HUES6 (cell line): ENCODE measurements at regions not wholly inside any gene's neighbourhood (a gene's known extent, or its start where the extent isn't known, plus 50 kb on each side); places are given as distances from the start of the nearest gene placed in this dataset.

Experiments
- H3K27ac ChIP-seq: 2 replicates; pipeline ENCODE4 v1.7.0; 2013; ENCODE audit warnings: low read depth, mild to moderate bottlenecking, low read length, inconsistent platforms
- H3K27me3 ChIP-seq: 2 replicates; pipeline ENCODE4 v1.6.1; 2013; ENCODE audit warnings: low read length; ENCODE audit not compliant: control insufficient read depth, insufficient read depth
- H3K36me3 ChIP-seq: 2 replicates; pipeline ENCODE4 v1.6.1; 2013; ENCODE audit warnings: low read length; ENCODE audit not compliant: control insufficient read depth, insufficient read depth
- H3K4me1 ChIP-seq: 2 replicates; pipeline ENCODE4 v1.6.1; 2013; ENCODE audit warnings: low read length; ENCODE audit not compliant: control insufficient read depth, insufficient read depth
- H3K4me3 ChIP-seq: 2 replicates; pipeline ENCODE4 v1.5.1; 2013; ENCODE audit warnings: low read depth, low read length
- H3K9ac ChIP-seq: one replicate; pipeline ENCODE4 v1.6.1; 2013; ENCODE audit warnings: mild to moderate bottlenecking, low read length
- H3K9me3 ChIP-seq: 2 replicates; pipeline ENCODE4 v1.6.1; 2013; ENCODE audit warnings: low read depth, low read length; ENCODE audit not compliant: control insufficient read depth, insufficient read depth

DNA sequence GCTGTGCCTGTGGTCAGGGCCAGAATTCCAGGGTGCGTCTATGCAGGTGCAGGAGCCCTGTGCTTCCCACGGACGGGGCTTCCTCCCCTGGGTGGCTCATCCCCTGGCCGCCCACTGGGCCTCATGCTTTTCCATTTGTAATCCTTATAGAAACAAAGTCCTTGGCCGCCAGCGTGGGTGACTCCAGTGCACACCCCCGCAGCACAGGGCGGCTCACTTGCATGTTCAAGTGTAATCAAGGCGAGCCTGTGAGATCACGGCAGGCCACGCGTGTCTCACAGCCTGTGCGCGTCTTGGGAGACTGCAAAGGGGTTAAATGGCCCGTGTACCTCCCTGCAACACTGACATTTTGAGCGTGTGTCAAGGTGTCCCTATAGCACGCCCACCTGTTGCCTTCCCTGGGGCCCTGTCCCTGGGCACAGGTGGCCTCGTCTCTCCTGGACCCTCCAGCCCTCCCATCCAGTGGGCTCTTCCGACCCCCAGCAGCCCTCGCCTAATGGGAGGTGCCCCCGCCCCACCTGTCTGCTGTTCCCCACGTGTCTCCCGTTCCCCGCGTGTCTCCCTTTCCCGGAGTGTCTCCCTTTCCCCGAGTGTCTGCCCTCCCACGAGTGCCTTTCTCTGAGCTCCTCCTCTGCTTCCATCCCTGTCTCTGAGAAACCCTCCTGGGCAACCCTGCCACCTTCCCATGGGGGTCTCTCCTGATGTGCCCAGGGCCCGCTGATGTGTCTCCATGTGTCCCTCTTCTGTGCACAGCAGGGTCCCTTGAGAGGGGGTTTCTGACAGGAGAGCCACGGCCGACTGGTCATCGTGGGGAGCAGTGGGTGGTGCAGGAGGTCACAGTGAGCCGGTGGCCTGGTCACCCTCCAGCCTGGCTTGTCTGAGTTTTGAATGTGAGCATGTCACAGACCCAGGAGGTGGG lies 1215.3 kb downstream of the BRD1 start:
- no peaks in the 10 kb centered on the region for H3K4me1 ChIP-seq
- no peak overlapping the region for H3K9ac ChIP-seq
- no peak overlapping the region for H3K27ac ChIP-seq
- peaks cover 2% of the 10 kb centered on the region; the same call in 1 of the 2 replicates for H3K9me3 ChIP-seq
- H3K4me3 ChIP-seq: no peak overlapping the region
- no peaks in the 10 kb centered on the region for H3K36me3 ChIP-seq
- no peaks in the 10 kb centered on the region for H3K27me3 ChIP-seq

DNA sequence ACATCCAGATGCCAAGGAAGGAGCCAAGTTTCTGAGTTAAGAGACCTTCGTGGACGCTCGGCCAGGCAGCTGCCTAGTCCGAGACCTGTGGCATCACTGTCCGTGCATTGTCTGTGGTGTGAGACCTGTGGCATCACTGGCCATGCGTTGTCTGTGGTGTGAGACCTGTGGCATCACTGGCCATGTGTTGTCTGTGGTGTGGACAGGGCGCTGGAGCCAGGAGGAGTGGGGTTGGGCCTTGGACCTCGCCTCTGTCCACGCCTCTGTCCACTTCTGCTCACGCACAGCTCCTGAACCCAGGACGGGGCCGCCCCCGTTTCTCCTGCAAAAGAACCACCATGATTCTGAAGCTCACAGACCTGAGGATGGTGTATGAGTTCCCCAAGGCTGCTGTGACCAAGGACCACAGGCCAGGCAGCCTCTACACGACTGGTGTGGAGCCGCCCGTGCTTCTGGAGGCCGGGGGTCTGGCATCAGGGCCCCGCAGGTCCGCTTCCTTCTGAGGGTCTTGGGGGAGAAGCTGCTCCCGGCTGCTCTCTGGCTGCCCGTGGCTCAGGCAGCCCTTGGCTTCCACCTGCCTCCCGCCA lies 1218.3 kb downstream of the BRD1 start:
- no peaks in the 10 kb centered on the region for H3K4me1 ChIP-seq
- no peak overlapping the region for H3K9ac ChIP-seq
- no peak overlapping the region for H3K4me3 ChIP-seq
- H3K9me3 ChIP-seq: peaks cover 8% of the 10 kb centered on the region; the same call in 1 of the 2 replicates
- H3K36me3 ChIP-seq: no peaks in the 10 kb centered on the region
- no peak overlapping the region for H3K27ac ChIP-seq
- H3K27me3 ChIP-seq: no peaks in the 10 kb centered on the region

DNA sequence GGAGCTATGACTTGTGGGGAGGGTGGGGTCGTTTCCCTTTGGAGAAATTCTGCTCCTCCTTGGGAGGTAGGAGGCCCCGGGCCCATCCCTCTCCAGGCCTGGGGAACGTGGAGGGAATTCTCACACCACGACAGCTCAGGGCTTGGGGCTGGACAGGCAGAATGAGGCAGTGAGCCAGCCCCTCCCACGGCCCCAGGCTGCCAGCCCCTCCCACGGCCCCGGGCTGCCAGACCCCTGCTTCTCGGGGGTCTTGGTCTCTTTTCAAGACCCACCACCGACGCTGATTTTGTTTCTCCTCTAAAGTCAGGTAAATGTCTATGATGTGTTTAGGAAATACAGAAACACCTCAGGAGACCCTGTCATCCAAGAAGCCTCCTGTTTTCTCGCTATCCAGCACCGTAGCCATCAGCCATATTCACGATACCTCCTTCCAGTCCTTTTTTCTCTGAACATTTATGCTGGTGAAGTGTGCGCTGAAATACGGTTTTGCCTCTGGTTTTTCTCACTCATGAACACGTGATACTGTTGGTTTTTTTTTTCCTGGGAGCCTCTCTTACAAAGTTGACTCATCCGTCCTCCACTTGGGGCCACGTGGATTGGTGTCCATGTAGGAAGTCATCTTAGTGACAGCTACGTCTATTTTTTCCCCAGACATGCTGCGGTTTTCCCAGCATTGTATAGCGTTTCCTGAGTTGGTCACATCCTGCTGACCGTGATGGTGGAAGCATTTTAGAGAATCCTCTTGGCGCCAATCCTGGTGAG lies 1219.6 kb downstream of the BRD1 start:
- no peak overlapping the region for H3K4me3 ChIP-seq
- H3K4me1 ChIP-seq: no peaks in the 10 kb centered on the region
- peaks cover 8% of the 10 kb centered on the region; the same call in 1 of the 2 replicates for H3K9me3 ChIP-seq
- H3K9ac ChIP-seq: no peak overlapping the region
- H3K36me3 ChIP-seq: no peaks in the 10 kb centered on the region
- H3K27me3 ChIP-seq: no peaks in the 10 kb centered on the region
- H3K27ac ChIP-seq: no peak overlapping the region

DNA sequence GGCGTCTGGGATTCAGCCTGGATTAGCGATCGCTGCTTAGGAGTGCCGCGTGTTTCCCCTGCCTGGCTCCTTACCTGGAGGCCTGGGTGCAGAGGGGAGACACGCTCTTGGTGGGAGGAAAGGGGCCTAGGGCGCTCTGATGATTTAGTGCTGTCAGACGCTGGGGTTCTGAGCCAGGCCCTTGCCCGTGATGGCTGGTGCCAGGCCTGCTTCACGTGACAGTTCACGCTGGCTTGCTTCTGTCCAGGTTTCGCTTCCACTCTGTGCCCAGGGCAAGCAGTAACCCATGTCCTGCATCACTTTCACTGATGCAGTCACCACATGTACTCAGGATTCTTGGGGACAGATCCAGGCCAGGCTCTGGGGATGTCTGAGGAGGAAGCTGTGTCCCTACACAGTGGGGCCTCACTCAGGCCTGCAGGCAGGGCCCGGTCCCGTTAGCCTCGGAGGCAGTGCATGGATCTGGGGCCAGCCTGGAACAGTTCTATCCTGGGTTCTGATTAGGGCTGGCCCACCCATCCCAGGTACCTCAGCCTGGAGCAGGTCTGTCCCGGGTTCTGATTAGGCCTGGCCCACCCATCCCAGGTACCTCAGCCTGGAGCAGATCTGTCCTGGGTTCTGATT lies 1220.9 kb downstream of the BRD1 start:
- no peaks in the 10 kb centered on the region for H3K36me3 ChIP-seq
- no peak overlapping the region for H3K4me3 ChIP-seq
- H3K4me1 ChIP-seq: no peaks in the 10 kb centered on the region
- H3K27me3 ChIP-seq: no peaks in the 10 kb centered on the region
- H3K9ac ChIP-seq: no peak overlapping the region
- peaks cover 8% of the 10 kb centered on the region; the same call in 1 of the 2 replicates for H3K9me3 ChIP-seq
- no peak overlapping the region for H3K27ac ChIP-seq

DNA sequence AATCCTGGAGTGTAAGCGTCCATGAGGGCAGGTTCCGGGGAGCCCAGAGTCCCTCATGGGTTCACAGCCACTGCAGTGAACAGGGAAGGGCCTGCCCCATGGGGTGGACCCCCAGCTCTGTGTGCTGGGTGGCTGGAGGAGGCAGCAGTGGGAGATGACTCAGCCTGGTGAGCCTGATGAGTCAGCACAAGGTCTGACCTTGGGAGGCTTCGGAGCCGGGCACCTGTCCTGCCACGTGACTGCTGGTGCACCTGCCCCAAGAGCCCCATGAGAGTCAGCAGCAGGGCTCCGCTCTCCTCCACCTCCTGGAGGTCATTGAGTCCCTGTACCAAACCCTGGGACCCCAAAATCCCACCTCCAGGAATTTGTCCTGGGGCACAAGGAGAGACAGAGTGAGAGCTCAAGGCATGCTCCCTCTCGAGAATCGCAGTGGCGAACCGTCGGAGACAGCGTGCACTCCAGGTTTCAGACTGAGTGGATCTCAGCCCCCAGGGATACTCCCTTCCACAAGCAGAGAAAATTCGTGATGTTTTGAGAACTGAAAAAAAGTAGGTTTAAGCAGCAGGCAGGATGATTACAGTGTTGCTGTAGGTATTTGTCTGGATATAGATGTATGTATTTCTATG lies 1221.7 kb downstream of the BRD1 start:
- Histone ChIP-seq H3K9ac (no peak overlapping the region), H3K4me1 (no peaks in the 10 kb centered on the region), H3K27me3 (no peaks in the 10 kb centered on the region), H3K27ac (no peak overlapping the region), H3K9me3 (peaks cover 8% of the 10 kb centered on the region; the same call in 1 of the 2 replicates), H3K4me3 (no peak overlapping the region), H3K36me3 (no peaks in the 10 kb centered on the region)

DNA sequence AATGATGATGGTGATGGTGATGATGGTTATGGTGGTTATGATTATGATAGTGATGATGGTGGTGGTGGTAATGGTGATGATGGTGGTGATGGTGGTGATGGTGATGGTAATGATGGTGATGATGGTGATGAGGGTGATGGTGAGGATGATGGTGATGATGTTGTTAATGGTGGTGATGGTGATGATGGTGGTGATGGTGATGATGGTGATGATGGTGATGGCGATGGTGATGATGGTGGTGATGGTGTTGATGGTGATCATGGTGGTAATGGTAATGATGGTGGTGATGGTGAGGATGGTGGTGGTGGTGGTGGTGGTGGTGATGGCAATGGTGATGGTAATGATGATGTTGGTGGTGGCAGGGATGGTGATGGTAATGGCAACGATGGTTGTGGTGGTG lies 1222.5 kb downstream of the BRD1 start:
- no peak overlapping the region for H3K27ac ChIP-seq
- H3K4me1 ChIP-seq: no peaks in the 10 kb centered on the region
- H3K4me3 ChIP-seq: no peak overlapping the region
- no peaks in the 10 kb centered on the region for H3K27me3 ChIP-seq
- H3K9me3 ChIP-seq: peaks cover 8% of the 10 kb centered on the region; the same call in 1 of the 2 replicates
- no peak overlapping the region for H3K9ac ChIP-seq
- H3K36me3 ChIP-seq: no peaks in the 10 kb centered on the region

DNA sequence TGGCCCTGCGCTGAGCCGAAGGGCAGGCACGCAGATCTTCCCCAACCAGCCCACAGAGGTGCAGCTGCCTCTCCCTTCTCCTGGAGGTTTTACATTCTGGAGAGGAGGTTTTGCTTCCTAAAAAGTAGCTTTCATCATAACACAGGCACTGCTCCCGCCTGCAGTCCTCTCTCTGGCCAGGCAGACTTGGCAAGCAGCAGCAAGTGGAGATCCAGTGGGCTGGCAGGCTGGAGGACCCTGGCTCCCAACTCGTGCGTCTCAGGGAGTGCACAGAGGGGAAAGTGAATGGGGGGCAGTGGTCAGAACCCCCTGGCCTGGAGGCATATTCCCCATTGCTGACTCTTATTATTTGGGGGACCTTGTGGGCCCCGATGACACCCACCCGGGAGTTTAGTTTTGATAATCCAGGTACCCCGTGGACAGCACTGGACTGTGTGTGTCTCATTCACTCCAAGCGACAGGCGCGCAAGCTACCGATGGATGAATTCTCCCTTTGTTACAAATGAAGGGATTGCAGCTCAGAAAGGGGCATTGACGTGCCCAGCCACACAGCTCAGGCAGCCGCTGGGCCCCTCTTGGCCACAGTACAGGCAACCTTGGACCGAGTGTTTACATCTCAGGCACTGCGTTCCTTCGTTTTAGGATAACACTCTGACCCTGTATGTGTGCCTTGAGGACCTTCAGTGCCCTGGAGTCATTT lies 1223.9 kb downstream of the BRD1 start:
- Histone ChIP-seq H3K9me3 (peaks cover 6% of the 10 kb centered on the region; the same call in 1 of the 2 replicates), H3K4me1 (no peaks in the 10 kb centered on the region), H3K9ac (no peak overlapping the region), H3K27ac (no peak overlapping the region), H3K4me3 (no peak overlapping the region), H3K27me3 (no peaks in the 10 kb centered on the region), H3K36me3 (no peaks in the 10 kb centered on the region)

DNA sequence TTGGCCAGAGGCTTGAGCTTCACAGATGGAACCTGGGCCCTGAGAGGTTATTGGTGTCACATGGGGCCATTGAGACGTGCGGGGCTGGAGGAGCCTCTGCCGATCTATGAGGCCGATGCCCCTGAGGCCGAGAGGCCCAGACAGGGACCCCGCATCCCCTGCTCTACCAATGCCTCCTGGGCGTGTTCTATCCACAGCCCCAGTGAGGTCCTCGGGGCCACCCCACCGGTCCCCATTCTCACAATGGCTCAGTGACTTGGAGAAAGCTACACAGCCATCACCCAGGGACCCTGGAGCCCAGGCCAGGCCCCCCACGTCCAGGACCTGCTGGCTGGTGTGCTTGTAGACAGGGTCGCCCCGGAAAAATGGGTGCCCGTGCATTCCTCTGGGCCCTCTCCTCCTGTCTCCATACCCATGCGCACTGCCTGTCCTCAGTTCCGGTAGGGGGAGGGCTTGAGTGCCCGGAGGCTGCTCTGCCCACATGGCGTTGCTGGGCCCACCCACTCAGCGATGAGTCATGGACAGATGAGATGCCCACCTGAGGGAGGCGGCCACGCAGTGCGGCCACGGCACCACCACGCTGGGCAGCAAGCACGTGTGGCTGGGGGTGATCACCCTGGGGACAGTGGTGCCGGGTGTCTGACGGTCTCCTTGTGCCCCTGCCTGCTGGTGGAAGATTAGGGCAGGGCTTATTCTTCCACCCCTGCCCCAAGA lies 1224.7 kb downstream of the BRD1 start:
- Histone ChIP-seq H3K9ac (no peak overlapping the region), H3K27me3 (no peaks in the 10 kb centered on the region), H3K27ac (no peak overlapping the region), H3K9me3 (peaks cover 8% of the 10 kb centered on the region; the same call in 1 of the 2 replicates), H3K4me3 (no peak overlapping the region), H3K36me3 (no peaks in the 10 kb centered on the region), H3K4me1 (no peaks in the 10 kb centered on the region)

DNA sequence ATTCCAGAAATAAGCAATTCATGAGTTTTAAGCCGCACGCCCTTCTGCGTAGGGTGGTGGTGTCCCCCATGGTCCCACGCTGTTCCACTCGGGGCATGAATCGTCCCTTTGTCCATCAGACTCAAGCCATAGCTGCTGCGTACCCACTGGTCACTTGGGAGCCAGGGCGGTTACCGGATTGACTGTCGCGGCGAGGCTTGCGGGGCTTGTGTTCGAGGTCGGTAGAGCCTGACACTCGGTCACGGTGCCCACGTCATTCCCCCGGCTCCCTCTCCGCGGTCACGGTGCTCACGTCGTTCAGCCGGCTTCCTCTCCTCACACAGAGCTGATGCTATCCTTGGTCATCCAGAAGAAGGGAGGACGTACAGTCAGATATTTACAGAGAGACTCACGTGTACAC lies 1227.0 kb downstream of the BRD1 start:
- no peak overlapping the region for H3K27ac ChIP-seq
- no peaks in the 10 kb centered on the region for H3K36me3 ChIP-seq
- no peak overlapping the region for H3K4me3 ChIP-seq
- H3K9ac ChIP-seq: no peak overlapping the region
- H3K9me3 ChIP-seq: peaks cover 11% of the 10 kb centered on the region; the same call in 1 of the 2 replicates
- no peaks in the 10 kb centered on the region for H3K4me1 ChIP-seq
- no peaks in the 10 kb centered on the region for H3K27me3 ChIP-seq
